WTC11 (cell line): ENCODE measurements at regions not wholly inside any gene's neighbourhood (a gene's known extent, or its start where the extent isn't known, plus 50 kb on each side); places are given as distances from the start of the nearest gene placed in this dataset.

Experiments
- ATAC-seq: fragments of 200-7000 bp; cut with Tn5 transposase; 2 replicates; pipeline ENCODE4 v1.10.0; 2021; ENCODE audit warnings: mild to moderate bottlenecking, moderate library complexity
- CTCF ChIA-PET: fragments of 300-600 bp; sonication (Branson Sonifier 250); formaldehyde crosslinking; loops from one replicate; lab custom pipeline; 2021; ENCODE audit warnings: antibody characterized with exemption; lab: Charles Lee
- POLR2A ChIA-PET: fragments of 350-600 bp; sonication (Branson Sonifier 250); formaldehyde crosslinking; loops from one replicate; lab custom pipeline; 2021; ENCODE audit warnings: antibody characterized with exemption; lab: Charles Lee
- DNase-seq: peaks from one replicate; pipeline ENCODE4 v3.0.0; 2021; ENCODE audit warnings: low spot score
- H3K27ac Mint-ChIP-seq: 2 replicates; pipeline ENCODE4 v1.8.0; 2021; ENCODE audit warnings: mixed read lengths
- H3K27me3 Mint-ChIP-seq: 2 replicates; pipeline ENCODE4 v1.8.0; 2021; ENCODE audit warnings: low read depth, mild to moderate bottlenecking, moderate library complexity, mixed read lengths
- H3K36me3 Mint-ChIP-seq: 2 replicates; pipeline ENCODE4 v1.8.0; 2021; ENCODE audit warnings: mixed read lengths
- H3K4me1 Mint-ChIP-seq: 2 replicates; pipeline ENCODE4 v1.8.0; 2022; ENCODE audit warnings: mixed read lengths
- H3K4me3 Mint-ChIP-seq: 2 replicates; pipeline ENCODE4 v1.8.0; 2021; ENCODE audit warnings: mild to moderate bottlenecking, moderate library complexity, mixed read lengths
- H3K9me3 Mint-ChIP-seq: 2 replicates; pipeline ENCODE4 v1.8.0; 2021; ENCODE audit warnings: mixed read lengths
- ATF1 ChIP-seq: sonication (generic); formaldehyde crosslinking; IDR thresholded peaks from 2 replicates; pipeline ENCODE4 v1.8.1; 2023; ENCODE audit warnings: mild to moderate bottlenecking, moderate library complexity, missing genetic modification reagents
- CREB1 ChIP-seq: sonication (generic); formaldehyde crosslinking; IDR thresholded peaks from 2 replicates; pipeline ENCODE4 v1.8.0; 2023; ENCODE audit warnings: mild to moderate bottlenecking, missing genetic modification reagents
- CREM ChIP-seq: sonication (generic); formaldehyde crosslinking; IDR thresholded peaks from 2 replicates; pipeline ENCODE4 v1.8.1; 2022; ENCODE audit warnings: mild to moderate bottlenecking, missing genetic modification reagents, moderate library complexity
- ERG ChIP-seq: fragments of 250-450 bp; sonication (Bioruptor Pico); IDR thresholded peaks from 2 replicates; pipeline ENCODE4 v1.8.0; 2021; ENCODE audit warnings: mild to moderate bottlenecking
- FOXP1 ChIP-seq: sonication (generic); formaldehyde crosslinking; IDR thresholded peaks from 2 replicates; pipeline ENCODE4 v1.8.0; 2022; ENCODE audit warnings: missing genetic modification reagents, mild to moderate bottlenecking, moderate library complexity, borderline replicate concordance
- MXD4 ChIP-seq: fragments of 250-450 bp; sonication (Bioruptor Pico); IDR thresholded peaks from 2 replicates; pipeline ENCODE4 v1.8.0; 2021; ENCODE audit warnings: mild to moderate bottlenecking, moderate library complexity, borderline replicate concordance
- TEAD1 ChIP-seq: sonication (generic); formaldehyde crosslinking; IDR thresholded peaks from 2 replicates; pipeline ENCODE4 v1.8.0; 2022; ENCODE audit warnings: mild to moderate bottlenecking, missing genetic modification reagents
- TEAD4 ChIP-seq: sonication (generic); formaldehyde crosslinking; IDR thresholded peaks from 2 replicates; pipeline ENCODE4 v1.8.0; 2022; ENCODE audit warnings: mild to moderate bottlenecking, missing genetic modification reagents
- USF1 ChIP-seq: sonication (generic); formaldehyde crosslinking; IDR thresholded peaks from 2 replicates; pipeline ENCODE4 v1.8.0; 2022; ENCODE audit warnings: mild to moderate bottlenecking, missing genetic modification reagents
- ZNF121 ChIP-seq: sonication (generic); formaldehyde crosslinking; IDR thresholded peaks from 2 replicates; pipeline ENCODE4 v1.8.0; 2023; ENCODE audit warnings: missing genetic modification reagents
- ZNF219 ChIP-seq: sonication (generic); formaldehyde crosslinking; IDR thresholded peaks from 2 replicates; pipeline ENCODE4 v1.8.0; 2023; ENCODE audit warnings: missing genetic modification reagents, mild to moderate bottlenecking, borderline replicate concordance
- ZNF396 ChIP-seq: fragments of 250-450 bp; sonication (Bioruptor Pico); IDR thresholded peaks from 2 replicates; pipeline ENCODE4 v1.8.0; 2021; ENCODE audit warnings: mild to moderate bottlenecking, moderate library complexity, borderline replicate concordance
- ZNF425 ChIP-seq: fragments of 250-450 bp; sonication (Bioruptor Pico); conservative IDR thresholded peaks from 2 replicates; pipeline ENCODE4 v1.9.0; 2021; ENCODE audit warnings: mild to moderate bottlenecking
- ZNF512 ChIP-seq: sonication (generic); formaldehyde crosslinking; IDR thresholded peaks from 2 replicates; pipeline ENCODE4 v1.8.1; 2022; ENCODE audit warnings: missing genetic modification reagents, borderline replicate concordance
- ZNF671 ChIP-seq: fragments of 250-450 bp; sonication (Bioruptor Pico); IDR thresholded peaks from 2 replicates; pipeline ENCODE4 v1.8.0; 2021; ENCODE audit warnings: mild to moderate bottlenecking
- TF ChIP-seq, protein P1 (sequence below): sonication (generic); formaldehyde crosslinking; IDR thresholded peaks from 2 replicates; pipeline ENCODE4 v1.8.1; 2023; ENCODE audit warnings: mild to moderate bottlenecking, missing genetic modification reagents
- TF ChIP-seq, protein P2 (sequence below): sonication (generic); formaldehyde crosslinking; conservative IDR thresholded peaks from 2 replicates; pipeline ENCODE4 v1.8.1; 2022; ENCODE audit warnings: mild to moderate bottlenecking, missing genetic modification reagents
- TF ChIP-seq, protein P3 (sequence below): sonication (generic); formaldehyde crosslinking; IDR thresholded peaks from 2 replicates; pipeline ENCODE4 v1.8.1; 2023; ENCODE audit warnings: mild to moderate bottlenecking, missing genetic modification reagents, borderline replicate concordance
- TF ChIP-seq, protein P4 (sequence below): fragments of 250-450 bp; sonication (Bioruptor Pico); IDR thresholded peaks from 2 replicates; pipeline ENCODE4 v1.9.0; 2021; ENCODE audit warnings: moderate library complexity, mild to moderate bottlenecking, inconsistent platforms, borderline replicate concordance
- TF ChIP-seq, protein P5 (sequence below): fragments of 250-450 bp; sonication (Bioruptor Pico); IDR thresholded peaks from 2 replicates; pipeline ENCODE4 v1.9.0; 2021; ENCODE audit warnings: mild to moderate bottlenecking

DNA sequence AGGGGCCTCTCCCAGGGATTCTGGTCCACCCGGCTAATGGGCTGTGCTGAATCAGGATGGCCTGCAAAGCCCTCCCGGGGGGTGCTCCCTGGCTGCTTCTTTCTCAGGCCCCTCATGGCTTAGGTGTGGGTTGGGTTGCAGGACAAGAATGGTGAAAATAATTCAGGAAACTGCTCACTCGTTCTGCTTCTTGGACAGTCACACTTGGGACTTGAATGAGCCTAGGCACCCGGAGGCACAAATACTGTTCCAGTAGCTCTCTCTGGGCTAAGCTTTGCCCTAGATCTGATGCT lies 83.2 kb downstream of the TRIM29 start (continued):
- TF ChIP-seq, protein P1, sequence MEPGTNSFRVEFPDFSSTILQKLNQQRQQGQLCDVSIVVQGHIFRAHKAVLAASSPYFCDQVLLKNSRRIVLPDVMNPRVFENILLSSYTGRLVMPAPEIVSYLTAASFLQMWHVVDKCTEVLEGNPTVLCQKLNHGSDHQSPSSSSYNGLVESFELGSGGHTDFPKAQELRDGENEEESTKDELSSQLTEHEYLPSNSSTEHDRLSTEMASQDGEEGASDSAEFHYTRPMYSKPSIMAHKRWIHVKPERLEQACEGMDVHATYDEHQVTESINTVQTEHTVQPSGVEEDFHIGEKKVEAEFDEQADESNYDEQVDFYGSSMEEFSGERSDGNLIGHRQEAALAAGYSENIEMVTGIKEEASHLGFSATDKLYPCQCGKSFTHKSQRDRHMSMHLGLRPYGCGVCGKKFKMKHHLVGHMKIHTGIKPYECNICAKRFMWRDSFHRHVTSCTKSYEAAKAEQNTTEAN: no peak
- TF ChIP-seq, protein P2, sequence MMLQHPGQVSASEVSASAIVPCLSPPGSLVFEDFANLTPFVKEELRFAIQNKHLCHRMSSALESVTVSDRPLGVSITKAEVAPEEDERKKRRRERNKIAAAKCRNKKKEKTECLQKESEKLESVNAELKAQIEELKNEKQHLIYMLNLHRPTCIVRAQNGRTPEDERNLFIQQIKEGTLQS (CRISPR knock-in tag): no peak
- no peak for TF ChIP-seq TEAD1 (CRISPR knock-in tag)
- no peak for TF ChIP-seq TEAD4 (CRISPR knock-in tag)
- no peak for TF ChIP-seq MXD4 (CRISPR knock-in tag)
- TF ChIP-seq ZNF121: no peak

GRCh38 chr11:120054016-120054752 lies 83.7 kb downstream of the TRIM29 start:
- H3K27me3 Mint-ChIP-seq: peaks cover 7% of the 10 kb centered on the region
- ChIA-PET POLR2A (no interaction called here), CTCF (no interaction called here)
- no peak overlapping the region for H3K4me3 Mint-ChIP-seq
- DNase-seq: no peak
- peaks cover 42% of the 10 kb centered on the region for H3K4me1 Mint-ChIP-seq
- H3K9me3 Mint-ChIP-seq: peaks cover 22% of the 10 kb centered on the region
- H3K27ac Mint-ChIP-seq: no peak overlapping the region
- peaks cover 10% of the 10 kb centered on the region for H3K36me3 Mint-ChIP-seq
- no peak for ATAC-seq
- TF ChIP-seq ATF1 (CRISPR knock-in tag) (no peak), FOXP1 (CRISPR knock-in tag) (no peak), ZNF512 (CRISPR knock-in tag) (no peak), ERG (no peak), ZNF671 (CRISPR knock-in tag) (no peak), USF1 (CRISPR knock-in tag) (no peak), CREB1 (CRISPR knock-in tag) (no peak), ZNF425 (no peak), CREM (CRISPR knock-in tag) (no peak), MXD4 (CRISPR knock-in tag) (no peak), ZNF121 (no peak), ZNF396 (no peak), ZNF219 (no peak)
- TF ChIP-seq, protein P3, sequence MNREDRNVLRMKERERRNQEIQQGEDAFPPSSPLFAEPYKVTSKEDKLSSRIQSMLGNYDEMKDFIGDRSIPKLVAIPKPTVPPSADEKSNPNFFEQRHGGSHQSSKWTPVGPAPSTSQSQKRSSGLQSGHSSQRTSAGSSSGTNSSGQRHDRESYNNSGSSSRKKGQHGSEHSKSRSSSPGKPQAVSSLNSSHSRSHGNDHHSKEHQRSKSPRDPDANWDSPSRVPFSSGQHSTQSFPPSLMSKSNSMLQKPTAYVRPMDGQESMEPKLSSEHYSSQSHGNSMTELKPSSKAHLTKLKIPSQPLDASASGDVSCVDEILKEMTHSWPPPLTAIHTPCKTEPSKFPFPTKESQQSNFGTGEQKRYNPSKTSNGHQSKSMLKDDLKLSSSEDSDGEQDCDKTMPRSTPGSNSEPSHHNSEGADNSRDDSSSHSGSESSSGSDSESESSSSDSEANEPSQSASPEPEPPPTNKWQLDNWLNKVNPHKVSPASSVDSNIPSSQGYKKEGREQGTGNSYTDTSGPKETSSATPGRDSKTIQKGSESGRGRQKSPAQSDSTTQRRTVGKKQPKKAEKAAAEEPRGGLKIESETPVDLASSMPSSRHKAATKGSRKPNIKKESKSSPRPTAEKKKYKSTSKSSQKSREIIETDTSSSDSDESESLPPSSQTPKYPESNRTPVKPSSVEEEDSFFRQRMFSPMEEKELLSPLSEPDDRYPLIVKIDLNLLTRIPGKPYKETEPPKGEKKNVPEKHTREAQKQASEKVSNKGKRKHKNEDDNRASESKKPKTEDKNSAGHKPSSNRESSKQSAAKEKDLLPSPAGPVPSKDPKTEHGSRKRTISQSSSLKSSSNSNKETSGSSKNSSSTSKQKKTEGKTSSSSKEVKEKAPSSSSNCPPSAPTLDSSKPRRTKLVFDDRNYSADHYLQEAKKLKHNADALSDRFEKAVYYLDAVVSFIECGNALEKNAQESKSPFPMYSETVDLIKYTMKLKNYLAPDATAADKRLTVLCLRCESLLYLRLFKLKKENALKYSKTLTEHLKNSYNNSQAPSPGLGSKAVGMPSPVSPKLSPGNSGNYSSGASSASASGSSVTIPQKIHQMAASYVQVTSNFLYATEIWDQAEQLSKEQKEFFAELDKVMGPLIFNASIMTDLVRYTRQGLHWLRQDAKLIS: no peak
- TF ChIP-seq, protein P4, sequence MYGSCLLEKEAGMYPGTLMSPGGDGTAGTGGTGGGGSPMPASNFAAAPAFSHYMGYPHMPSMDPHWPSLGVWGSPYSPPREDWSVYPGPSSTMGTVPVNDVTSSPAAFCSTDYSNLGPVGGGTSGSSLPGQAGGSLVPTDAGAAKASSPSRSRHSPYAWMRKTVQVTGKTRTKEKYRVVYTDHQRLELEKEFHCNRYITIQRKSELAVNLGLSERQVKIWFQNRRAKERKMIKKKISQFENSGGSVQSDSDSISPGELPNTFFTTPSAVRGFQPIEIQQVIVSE (CRISPR knock-in tag): no peak
- TF ChIP-seq, protein P5, sequence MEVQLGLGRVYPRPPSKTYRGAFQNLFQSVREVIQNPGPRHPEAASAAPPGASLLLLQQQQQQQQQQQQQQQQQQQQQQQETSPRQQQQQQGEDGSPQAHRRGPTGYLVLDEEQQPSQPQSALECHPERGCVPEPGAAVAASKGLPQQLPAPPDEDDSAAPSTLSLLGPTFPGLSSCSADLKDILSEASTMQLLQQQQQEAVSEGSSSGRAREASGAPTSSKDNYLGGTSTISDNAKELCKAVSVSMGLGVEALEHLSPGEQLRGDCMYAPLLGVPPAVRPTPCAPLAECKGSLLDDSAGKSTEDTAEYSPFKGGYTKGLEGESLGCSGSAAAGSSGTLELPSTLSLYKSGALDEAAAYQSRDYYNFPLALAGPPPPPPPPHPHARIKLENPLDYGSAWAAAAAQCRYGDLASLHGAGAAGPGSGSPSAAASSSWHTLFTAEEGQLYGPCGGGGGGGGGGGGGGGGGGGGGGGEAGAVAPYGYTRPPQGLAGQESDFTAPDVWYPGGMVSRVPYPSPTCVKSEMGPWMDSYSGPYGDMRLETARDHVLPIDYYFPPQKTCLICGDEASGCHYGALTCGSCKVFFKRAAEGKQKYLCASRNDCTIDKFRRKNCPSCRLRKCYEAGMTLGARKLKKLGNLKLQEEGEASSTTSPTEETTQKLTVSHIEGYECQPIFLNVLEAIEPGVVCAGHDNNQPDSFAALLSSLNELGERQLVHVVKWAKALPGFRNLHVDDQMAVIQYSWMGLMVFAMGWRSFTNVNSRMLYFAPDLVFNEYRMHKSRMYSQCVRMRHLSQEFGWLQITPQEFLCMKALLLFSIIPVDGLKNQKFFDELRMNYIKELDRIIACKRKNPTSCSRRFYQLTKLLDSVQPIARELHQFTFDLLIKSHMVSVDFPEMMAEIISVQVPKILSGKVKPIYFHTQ (CRISPR knock-in tag): no peak
- TF ChIP-seq, protein P2 (CRISPR knock-in tag): no peak
